ENCODE measurements at regions not wholly inside any gene's neighbourhood (a gene's known extent, or its start where the extent isn't known, plus 50 kb on each side); places are given as distances from the start of the nearest gene placed in this dataset.

DNA sequence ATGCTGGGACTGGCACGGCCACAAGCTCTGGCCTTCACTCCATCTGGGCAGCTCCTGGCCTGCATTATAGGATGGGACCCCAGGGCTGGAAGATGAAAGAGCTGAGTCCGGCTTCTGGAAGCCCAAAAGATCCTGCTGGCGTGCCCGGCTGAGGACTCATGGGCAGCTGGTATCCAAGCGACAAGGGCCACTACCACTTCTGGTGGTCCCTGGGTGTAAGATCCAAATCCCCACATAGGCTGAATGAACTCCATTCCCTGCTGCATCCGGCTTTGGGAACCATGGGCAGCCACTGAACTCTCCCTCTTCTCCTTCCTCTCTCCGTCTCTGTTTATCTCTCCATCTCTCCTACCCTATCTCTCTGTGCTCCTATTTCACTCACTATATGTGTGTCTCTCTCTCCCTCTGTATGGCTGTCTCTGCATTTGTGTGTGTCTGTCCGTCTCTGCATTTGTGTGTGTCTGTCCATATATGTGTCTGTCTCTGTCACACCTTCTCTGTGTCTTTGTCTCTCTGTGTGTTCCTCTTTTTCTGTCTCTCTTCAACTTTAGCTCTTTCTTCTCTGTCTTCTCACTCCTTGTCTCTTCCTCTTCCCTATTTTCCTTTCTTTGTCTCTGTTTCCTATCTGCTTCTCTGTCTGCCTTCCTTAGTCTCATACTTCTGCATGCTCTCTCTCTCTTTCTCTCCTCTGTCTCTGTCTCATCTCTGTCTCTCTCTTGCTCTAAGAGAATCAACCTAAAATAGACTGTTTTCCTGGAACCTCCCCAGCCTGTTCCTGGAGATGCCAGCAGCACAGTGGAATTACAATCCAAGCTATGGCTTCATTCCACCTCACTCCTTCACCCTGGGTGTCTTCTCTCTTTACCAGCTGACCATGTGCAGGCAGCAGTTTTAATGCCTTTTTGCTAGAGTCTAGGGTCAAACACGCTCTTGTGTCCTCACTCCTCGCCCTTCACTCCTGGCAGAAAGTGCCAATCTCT lies 60.4 kb upstream of the IRX6 start:
- DNase-seq (ENCODE audit: low read depth), result no peak

DNA sequence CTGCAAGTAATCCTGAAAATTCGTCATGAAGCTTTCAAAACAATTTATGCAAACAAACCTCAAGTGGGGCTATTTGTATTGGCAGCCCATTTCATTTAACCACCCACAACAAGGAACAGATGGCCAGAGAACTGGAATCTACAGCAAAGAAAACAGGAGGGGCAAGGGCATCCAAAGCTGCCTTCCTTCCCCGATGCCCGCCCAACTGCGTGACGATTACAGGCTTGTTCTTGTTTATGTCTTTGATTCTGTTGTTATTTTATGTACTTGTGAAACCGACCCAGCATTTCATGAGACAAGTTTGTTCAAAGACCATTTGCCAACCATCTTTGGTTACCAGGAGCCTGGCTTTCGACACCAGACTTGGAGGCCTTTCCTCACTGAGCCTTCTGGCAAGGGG lies 59.1 kb upstream of the IRX6 start:
- DNase-seq (ENCODE audit: low read depth), result no peak

DNA sequence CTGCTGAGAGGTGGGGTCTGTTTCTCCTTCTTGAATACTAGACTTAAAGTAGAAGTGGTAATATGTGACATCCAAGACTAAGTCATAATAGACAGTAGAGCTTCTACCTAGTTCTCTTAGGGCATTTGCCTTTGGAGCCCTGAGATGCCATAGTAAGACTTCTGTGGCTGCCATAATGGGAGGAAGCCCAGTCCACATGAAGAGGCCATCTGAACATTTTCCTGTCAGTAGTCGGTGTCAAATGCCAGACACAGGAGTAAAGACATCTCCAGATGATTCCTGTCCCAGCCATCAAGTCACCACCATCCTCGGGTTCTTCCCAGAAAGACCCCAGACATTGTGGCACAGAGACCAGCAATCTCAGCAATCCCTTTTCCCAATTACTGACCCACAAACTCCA lies 58.1 kb upstream of the IRX6 start:
- DNase-seq (ENCODE audit: low read depth), result no peak

DNA sequence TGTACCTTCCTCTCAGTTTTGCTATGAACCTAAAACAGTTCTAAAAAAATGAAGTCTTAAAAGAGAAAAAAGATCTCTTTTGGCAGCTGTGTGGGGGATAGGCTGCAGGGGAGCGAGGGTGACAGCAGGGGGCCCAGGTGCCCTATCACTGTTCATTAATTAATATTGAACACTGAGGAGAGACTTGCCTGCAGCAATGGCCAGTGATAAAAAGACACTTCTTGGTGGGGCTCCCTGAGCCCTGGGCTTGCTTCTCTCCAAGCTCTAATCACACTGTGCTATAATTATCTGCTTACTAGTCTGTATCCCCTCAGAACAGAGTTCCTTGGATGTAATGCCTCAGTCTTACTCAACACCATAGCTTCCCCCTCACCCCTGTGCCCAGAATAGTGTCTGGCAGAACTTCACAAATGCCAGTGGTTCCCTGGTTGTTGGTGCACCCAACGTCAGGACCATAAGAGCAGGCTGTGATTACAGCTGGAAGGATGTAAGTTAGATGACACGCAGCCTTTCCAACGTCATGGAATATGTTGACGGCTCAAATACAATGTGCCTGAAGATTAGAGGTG lies 52.0 kb upstream of the IRX6 start:
- no peak for DNase-seq (ENCODE audit: low read depth)

DNA sequence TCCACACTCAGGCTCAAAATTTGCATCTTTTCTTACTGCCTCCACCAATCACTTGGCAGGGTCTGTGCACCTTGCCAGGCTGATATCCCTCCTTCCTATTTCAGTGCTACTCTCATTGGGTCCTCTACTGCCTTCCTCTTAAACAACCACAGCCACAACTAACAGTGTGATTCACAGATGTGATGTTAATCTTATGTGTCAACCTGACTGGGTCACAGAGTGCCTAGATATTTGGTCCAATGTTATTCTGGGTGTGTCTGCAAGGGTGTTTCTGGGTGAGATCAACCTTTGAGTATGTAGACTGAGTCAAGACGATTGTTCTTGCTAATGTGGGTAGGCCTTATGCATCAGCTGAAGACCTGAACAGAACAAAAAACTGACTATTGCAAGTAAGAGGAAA lies 51.3 kb upstream of the IRX6 start:
- no peak for DNase-seq (ENCODE audit: low read depth)

DNA sequence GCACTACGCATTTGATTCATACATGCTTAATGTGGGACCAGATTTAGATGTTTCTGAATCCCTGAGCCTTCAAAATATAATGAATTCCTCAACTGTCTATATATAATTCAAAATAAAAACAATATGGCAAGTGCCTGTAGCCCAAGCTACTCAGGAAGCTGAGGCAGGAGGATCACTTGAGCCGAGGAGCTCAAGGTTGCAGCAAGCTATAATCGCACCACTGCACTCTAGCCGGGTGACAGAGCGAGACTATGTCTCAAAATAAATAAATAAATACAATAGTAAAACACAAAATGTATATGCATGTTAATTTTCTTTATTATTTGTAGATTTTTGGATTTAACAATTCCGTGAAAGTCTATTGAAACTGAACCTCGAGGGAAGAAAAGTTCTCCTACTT lies 50.6 kb upstream of the IRX6 start:
- DNase-seq (ENCODE audit: low read depth), result no peak

DNA sequence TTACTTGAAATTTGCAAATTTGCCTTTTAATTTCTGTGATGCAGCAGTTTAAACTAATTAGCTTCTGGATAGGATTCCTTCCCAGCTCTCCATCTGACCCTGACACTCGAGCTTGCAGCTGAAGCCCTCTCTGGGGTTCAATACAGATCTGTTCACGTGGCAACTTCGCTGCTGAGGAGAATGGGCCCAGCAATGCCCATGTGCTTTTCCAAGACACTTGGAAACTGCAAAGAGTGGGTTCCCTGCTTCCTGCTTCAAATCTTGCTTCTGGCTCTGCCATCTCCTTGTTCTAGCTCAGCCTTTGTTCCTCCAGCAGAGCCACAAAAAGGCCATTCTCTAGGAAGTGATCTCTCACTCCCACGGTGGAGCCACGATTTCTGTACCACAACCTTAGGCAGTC lies 50.0 kb upstream of the IRX6 start:
- DNase-seq (ENCODE audit: low read depth), result no peak

Measured in myocyte (in vitro differentiated cells).